ENCODE measurements at regions not wholly inside any gene's neighbourhood (a gene's known extent, or its start where the extent isn't known, plus 50 kb on each side); places are given as distances from the start of the nearest gene placed in this dataset.

DNA sequence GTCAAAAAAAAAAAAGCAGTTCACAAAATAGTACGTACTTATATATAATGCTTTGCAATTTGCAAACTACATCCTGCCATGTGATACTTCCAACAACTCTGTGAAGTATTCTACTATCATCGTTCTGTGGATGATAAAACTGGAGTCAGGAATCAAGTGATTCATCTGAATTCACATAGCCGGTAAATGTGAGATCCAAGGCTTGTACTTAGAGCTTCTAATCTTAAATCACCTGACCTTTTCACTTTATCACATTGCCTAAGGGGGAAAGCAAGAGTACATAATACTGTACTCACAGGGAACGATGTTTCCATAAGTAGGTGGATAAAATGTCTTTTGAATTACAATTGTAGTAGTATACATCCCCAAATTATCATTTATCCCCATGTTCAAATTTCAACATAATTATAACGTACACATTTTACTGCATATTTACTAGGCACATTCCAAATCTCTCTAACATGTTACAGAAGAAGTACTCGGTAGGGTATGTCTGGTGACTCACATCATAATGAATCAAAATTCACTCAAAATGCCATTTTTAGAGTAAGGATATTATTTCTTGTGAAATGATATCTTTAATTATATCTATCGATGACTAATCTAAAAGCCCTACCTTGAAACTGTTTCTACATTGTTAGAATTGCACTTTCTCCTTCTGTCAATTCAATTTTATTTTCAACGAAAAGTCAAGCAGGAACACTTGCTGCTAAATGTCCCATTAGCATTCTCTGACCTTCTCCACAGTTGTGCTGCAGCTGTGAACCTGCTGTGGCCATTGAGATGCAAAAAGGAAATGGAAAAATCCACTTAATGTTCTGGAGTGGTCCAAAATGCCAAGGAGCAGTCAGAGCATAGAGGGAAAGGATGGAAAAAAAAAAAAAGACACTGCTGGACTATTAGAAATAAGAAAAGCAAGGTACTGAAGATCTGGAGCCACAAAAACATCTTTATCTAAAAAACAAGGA, 78.9 kb downstream of the OR2K2 start:
- TF ChIP-seq EZH2 (IDR thresholded peaks at IDR 0.05; ENCODE audit: borderline replicate concordance, insufficient read depth, low read length, poor library complexity, severe bottlenecking) (no peak), POLR2AphosphoS5 (IDR thresholded peaks at IDR 0.05) (no peak)
- TF ChIP-seq, protein P1, sequence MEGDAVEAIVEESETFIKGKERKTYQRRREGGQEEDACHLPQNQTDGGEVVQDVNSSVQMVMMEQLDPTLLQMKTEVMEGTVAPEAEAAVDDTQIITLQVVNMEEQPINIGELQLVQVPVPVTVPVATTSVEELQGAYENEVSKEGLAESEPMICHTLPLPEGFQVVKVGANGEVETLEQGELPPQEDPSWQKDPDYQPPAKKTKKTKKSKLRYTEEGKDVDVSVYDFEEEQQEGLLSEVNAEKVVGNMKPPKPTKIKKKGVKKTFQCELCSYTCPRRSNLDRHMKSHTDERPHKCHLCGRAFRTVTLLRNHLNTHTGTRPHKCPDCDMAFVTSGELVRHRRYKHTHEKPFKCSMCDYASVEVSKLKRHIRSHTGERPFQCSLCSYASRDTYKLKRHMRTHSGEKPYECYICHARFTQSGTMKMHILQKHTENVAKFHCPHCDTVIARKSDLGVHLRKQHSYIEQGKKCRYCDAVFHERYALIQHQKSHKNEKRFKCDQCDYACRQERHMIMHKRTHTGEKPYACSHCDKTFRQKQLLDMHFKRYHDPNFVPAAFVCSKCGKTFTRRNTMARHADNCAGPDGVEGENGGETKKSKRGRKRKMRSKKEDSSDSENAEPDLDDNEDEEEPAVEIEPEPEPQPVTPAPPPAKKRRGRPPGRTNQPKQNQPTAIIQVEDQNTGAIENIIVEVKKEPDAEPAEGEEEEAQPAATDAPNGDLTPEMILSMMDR (IDR thresholded peaks at IDR 0.05; ENCODE audit: poor library complexity, severe bottlenecking) = no peak

All from neural cell (in vitro differentiated cells).